GM23338 (cell line): ENCODE measurements at regions not wholly inside any gene's neighbourhood (a gene's known extent, or its start where the extent isn't known, plus 50 kb on each side); places are given as distances from the start of the nearest gene placed in this dataset.

Experiments used
- ATAC-seq: fragments of 200-7000 bp; cut with Tn5 transposase; 3 replicates; pipeline ENCODE4 v1.9.1; 2020
- DNase-seq: peaks from one replicate; pipeline ENCODE4 v3.0.0-alpha.2; 2015; ENCODE audit warnings: low spot score
- H2AFZ ChIP-seq: fragments of 200-600 bp; sonication (generic); 2 replicates; pipeline ENCODE4 v1.8.0; 2016; ENCODE audit warnings: antibody characterized with exemption, mild to moderate bottlenecking, moderate library complexity
- H3F3A ChIP-seq: fragments of 200-600 bp; sonication (generic); replicated peaks from 2 replicates; pipeline ENCODE4 v1.8.0; 2017; ENCODE audit warnings: antibody characterized with exemption, mixed run types, low read depth
- H3K27ac ChIP-seq: fragments of 200-600 bp; sonication (generic); 2 replicates; pipeline ENCODE4 v1.6.1; 2016; ENCODE audit warnings: low read depth
- H3K27me3 ChIP-seq: fragments of 200-600 bp; sonication (generic); 2 replicates; pipeline ENCODE4 v1.8.0; 2016; ENCODE audit warnings: mild to moderate bottlenecking, mixed run types, moderate library complexity; ENCODE audit not compliant: insufficient read depth
- H3K36me3 ChIP-seq: fragments of 200-600 bp; sonication (generic); 2 replicates; pipeline ENCODE4 v1.8.0; 2016; ENCODE audit warnings: mild to moderate bottlenecking; ENCODE audit not compliant: insufficient read depth
- H3K4me1 ChIP-seq: fragments of 200-600 bp; sonication (generic); 2 replicates; pipeline ENCODE4 v1.8.0; 2016; ENCODE audit warnings: mild to moderate bottlenecking, moderate library complexity; ENCODE audit not compliant: insufficient read depth
- H3K4me2 ChIP-seq: fragments of 200-600 bp; sonication (generic); 2 replicates; pipeline ENCODE4 v1.7.1; 2017; ENCODE audit warnings: mixed run types
- H3K4me3 ChIP-seq: fragments of 200-600 bp; sonication (generic); 2 replicates; pipeline ENCODE4 v1.6.1; 2016; ENCODE audit warnings: mixed run types
- H3K79me2 ChIP-seq: fragments of 200-600 bp; sonication (generic); replicated peaks from 2 replicates; pipeline ENCODE4 v1.8.0; 2017; ENCODE audit warnings: mild to moderate bottlenecking; ENCODE audit not compliant: insufficient read depth
- H3K9me2 ChIP-seq: fragments of 200-600 bp; sonication (generic); 2 replicates; pipeline ENCODE4 v1.8.0; 2017; ENCODE audit not compliant: insufficient read depth
- H4K20me1 ChIP-seq: fragments of 200-600 bp; sonication (generic); replicated peaks from 2 replicates; pipeline ENCODE4 v1.8.0; 2017; ENCODE audit warnings: mild to moderate bottlenecking; ENCODE audit not compliant: insufficient read depth
- H3K27ac Mint-ChIP-seq: 2 replicates; pipeline ENCODE4 v1.8.0; 2020; ENCODE audit warnings: inconsistent platforms, mild to moderate bottlenecking, moderate library complexity, mixed read lengths
- H3K27me3 Mint-ChIP-seq: 3 replicates; pipeline ENCODE4 v1.8.0; 2022; ENCODE audit warnings: low read depth, mild to moderate bottlenecking, moderate library complexity, mixed read lengths, inconsistent platforms; ENCODE audit not compliant: insufficient read depth, poor library complexity
- H3K36me3 Mint-ChIP-seq: 3 replicates; pipeline ENCODE4 v1.8.0; 2021; ENCODE audit warnings: low read depth, mild to moderate bottlenecking, inconsistent platforms, moderate library complexity, mixed read lengths
- H3K4me1 Mint-ChIP-seq: 3 replicates; pipeline ENCODE4 v1.8.0; 2020; ENCODE audit warnings: mild to moderate bottlenecking, inconsistent platforms, mixed read lengths
- H3K4me3 Mint-ChIP-seq: 3 replicates; pipeline ENCODE4 v1.8.0; 2021; ENCODE audit warnings: moderate library complexity, mild to moderate bottlenecking, inconsistent platforms, mixed read lengths
- H3K9me3 Mint-ChIP-seq: 3 replicates; pipeline ENCODE4 v1.8.0; 2020; ENCODE audit warnings: moderate library complexity, mild to moderate bottlenecking, inconsistent platforms, mixed read lengths
- CREB1 ChIP-seq: fragments of 250-450 bp; sonication (Bioruptor Pico); IDR thresholded peaks from 2 replicates; pipeline ENCODE4 v1.5.0; 2020; ENCODE audit warnings: low read depth, mild to moderate bottlenecking, moderate library complexity
- ETS1 ChIP-seq: IDR thresholded peaks from 2 replicates; pipeline ENCODE4 v1.6.1; 2016; ENCODE audit warnings: antibody characterized with exemption
- EZH2 ChIP-seq: fragments of 200-600 bp; sonication (generic); IDR thresholded peaks from one replicate; pipeline ENCODE4 v1.8.0; 2017; ENCODE audit warnings: antibody characterized with exemption, mild to moderate bottlenecking, low read depth; ENCODE audit not compliant: unreplicated experiment
- NANOG ChIP-seq: IDR thresholded peaks from 2 replicates; pipeline ENCODE4 v1.6.1; 2016; ENCODE audit warnings: antibody characterized with exemption, borderline replicate concordance
- ZNF331 ChIP-seq: fragments of 250-450 bp; sonication (Bioruptor Pico); IDR thresholded peaks from 2 replicates; pipeline ENCODE4 v1.5.0; 2020; ENCODE audit warnings: low read depth, mild to moderate bottlenecking, moderate library complexity
- ZNF462 ChIP-seq: fragments of 250-450 bp; sonication (Bioruptor Pico); IDR thresholded peaks from 2 replicates; pipeline ENCODE4 v1.5.0; 2020; ENCODE audit warnings: mild to moderate bottlenecking, moderate library complexity

DNA sequence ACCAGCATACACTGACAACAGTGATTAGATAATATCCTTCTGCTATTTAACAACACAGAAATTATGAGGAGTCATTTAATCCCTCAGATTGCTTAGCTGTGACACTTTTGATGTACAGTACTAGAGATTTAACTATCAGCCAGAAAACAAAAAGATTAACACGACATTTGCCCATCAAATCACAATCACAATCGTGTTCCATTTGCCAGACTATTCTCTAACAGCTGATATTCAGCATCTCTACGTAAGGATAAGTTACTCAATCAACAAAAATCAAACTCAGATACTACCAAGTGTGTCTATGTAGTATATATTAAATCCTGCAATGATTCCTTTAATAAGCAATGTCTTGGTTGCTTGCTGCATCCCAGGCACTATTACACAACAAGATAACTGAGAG, 558.7 kb upstream of the USP15 start:
- H3K4me3 ChIP-seq: no peak overlapping the region
- H3K9me2 ChIP-seq: peaks cover 3% of the 10 kb centered on the region; the same call in 1 of the 2 replicates
- peaks cover 22% of the 10 kb centered on the region for H3K36me3 ChIP-seq
- ATAC-seq (no peak), DNase-seq (no peak)
- H2AFZ ChIP-seq: no peak overlapping the region
- peaks cover 23% of the 10 kb centered on the region for H3K9me3 Mint-ChIP-seq
- H3K4me1 ChIP-seq: no peaks in the 10 kb centered on the region
- H3K4me2 ChIP-seq: no peak overlapping the region
- TF ChIP-seq ZNF331 (CRISPR knock-in tag): no peak
- TF ChIP-seq EZH2: no peak
- no peak for TF ChIP-seq NANOG
- TF ChIP-seq ETS1: no peak
- TF ChIP-seq ZNF462 (CRISPR knock-in tag): no peak
- TF ChIP-seq CREB1 (CRISPR knock-in tag): no peak
- no peaks in the 10 kb centered on the region for H3K27me3 ChIP-seq
- H3K4me3 Mint-ChIP-seq: no peak overlapping the region
- no peaks in the 10 kb centered on the region for H3K27me3 Mint-ChIP-seq
- H3K27ac ChIP-seq: no peak overlapping the region
- H4K20me1 ChIP-seq: no peaks in the 10 kb centered on the region
- no peaks in the 10 kb centered on the region for H3K79me2 ChIP-seq
- peaks cover 16% of the 10 kb centered on the region; the same call in 2 of the 3 replicates for H3K36me3 Mint-ChIP-seq
- H3K27ac Mint-ChIP-seq: no peak overlapping the region
- peaks cover 10% of the 10 kb centered on the region; the same call in 2 of the 3 replicates for H3K4me1 Mint-ChIP-seq
- no peaks in the 10 kb centered on the region for H3F3A ChIP-seq
